Peyer's patch (tissue), 4 donors: ENCODE measurements at regions not wholly inside any gene's neighbourhood (a gene's known extent, or its start where the extent isn't known, plus 50 kb on each side); places are given as distances from the start of the nearest gene placed in this dataset.

Source experiments
- CTCF ChIP-seq, 6 experiments: fragments of 450-650 bp in 4 of 6; fragments of 200-600 bp in 2 of 6; sonication (generic) in 1 of 6; IDR thresholded peaks; one replicate each; pipeline ENCODE4 v1.5.1; 2017 to 2019; ENCODE audit warnings: antibody characterized with exemption in 6 of 6, mild to moderate bottlenecking in 3 of 6, moderate library complexity in 1 of 6
- POLR2A ChIP-seq, 2 donors: fragments of 450-650 bp; IDR thresholded peaks; one replicate each; pipeline ENCODE4 v1.5.1; 2017; ENCODE audit warnings: antibody characterized with exemption in 2 of 2, mild to moderate bottlenecking in 2 of 2, moderate library complexity in 2 of 2

GRCh38 chr5:174376056-174376455, 330.6 kb downstream of the NSG2 start:
- no peak for TF ChIP-seq POLR2A (IDR thresholded peaks at IDR 0.05)
- TF ChIP-seq CTCF (IDR thresholded peaks at IDR 0.05) = no peak
